ENCODE measurements at regions not wholly inside any gene's neighbourhood (a gene's known extent, or its start where the extent isn't known, plus 50 kb on each side); places are given as distances from the start of the nearest gene placed in this dataset.

DNA sequence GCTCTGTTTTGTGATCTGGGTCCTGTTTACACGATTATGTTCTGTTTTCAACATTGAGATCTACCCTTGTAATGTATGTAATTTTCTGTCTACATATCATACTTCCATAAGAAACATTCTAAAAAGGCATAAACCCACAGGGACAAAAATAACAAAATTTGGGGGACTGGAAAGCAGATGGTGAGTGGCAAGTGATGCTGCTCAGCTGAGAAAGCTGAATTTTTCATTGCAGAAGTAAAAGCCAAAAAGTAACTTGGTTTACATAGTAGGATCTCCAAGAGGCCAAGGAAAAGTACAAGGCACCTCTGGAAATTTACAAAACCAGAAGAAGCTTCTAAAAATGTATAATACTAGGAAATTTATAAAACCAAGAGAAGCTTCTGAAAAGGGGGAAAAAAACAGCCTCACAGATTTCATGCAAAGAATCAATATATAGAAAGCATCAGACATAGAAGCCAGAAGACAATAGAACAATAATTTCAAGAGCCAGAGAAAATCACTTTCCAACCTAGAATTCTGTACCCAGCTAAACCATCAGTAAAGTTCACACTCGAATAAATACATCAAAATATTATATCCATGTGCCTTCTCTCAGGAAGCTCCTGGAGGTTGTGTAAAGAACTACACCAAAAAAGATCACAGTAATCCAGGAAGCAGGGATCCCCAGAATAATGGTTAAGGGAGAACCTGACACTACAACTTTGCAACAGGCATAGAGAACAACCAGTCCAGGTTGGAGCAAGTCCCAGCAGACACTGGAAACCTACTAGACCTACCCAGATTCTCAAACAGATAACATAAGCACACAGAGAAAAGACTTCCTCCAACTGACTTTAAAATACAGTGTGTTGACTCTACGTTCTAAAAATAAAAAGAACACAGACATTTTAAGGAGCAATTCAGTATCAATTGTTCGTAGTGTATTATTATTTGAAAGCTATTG, 401.7 kb upstream of the HS6ST1 start:
- no peaks in the 10 kb centered on the region for H3K4me1 ChIP-seq
- TF ChIP-seq, protein P1, sequence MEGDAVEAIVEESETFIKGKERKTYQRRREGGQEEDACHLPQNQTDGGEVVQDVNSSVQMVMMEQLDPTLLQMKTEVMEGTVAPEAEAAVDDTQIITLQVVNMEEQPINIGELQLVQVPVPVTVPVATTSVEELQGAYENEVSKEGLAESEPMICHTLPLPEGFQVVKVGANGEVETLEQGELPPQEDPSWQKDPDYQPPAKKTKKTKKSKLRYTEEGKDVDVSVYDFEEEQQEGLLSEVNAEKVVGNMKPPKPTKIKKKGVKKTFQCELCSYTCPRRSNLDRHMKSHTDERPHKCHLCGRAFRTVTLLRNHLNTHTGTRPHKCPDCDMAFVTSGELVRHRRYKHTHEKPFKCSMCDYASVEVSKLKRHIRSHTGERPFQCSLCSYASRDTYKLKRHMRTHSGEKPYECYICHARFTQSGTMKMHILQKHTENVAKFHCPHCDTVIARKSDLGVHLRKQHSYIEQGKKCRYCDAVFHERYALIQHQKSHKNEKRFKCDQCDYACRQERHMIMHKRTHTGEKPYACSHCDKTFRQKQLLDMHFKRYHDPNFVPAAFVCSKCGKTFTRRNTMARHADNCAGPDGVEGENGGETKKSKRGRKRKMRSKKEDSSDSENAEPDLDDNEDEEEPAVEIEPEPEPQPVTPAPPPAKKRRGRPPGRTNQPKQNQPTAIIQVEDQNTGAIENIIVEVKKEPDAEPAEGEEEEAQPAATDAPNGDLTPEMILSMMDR (IDR thresholded peaks at IDR 0.05) = no peak
- intact Hi-C loops (cut with DNase I) = no loop called here
- ATAC-seq (no peak), DNase-seq (no peak)
- no peaks in the 10 kb centered on the region for H3K9me3 ChIP-seq
- H3K36me3 ChIP-seq = no peaks in the 10 kb centered on the region
- H3K27me3 ChIP-seq = peaks cover 0 to 13% of the 10 kb centered on the region in 2 donors
- H3K4me3 ChIP-seq = no peak overlapping the region
- no peak overlapping the region for H3K27ac ChIP-seq

DNA sequence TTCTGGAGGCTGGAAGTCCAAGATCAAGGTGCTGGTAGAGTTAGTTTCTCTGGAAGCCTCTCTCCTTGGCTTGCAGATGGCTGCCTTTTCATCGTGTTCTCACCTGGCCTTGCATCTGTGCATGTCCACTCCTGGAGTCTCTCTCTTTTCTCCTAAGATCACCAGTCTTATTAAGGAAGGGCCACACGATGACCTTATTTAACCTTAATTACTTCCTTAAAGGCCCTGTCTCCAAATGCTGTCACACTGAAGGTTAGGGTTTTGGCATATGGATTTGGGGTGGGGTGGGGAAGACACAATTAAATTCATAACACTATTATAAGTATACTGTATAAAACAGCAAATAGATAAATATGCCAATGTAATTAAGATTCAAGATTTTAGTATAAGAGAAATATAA, 402.4 kb upstream of the HS6ST1 start:
- no peak overlapping the region for H3K4me3 ChIP-seq
- TF ChIP-seq, protein P1 (IDR thresholded peaks at IDR 0.05) = no peak
- no peak for ATAC-seq
- no peak for DNase-seq
- H3K27ac ChIP-seq = no peak overlapping the region
- H3K27me3 ChIP-seq = peaks cover 0 to 7% of the 10 kb centered on the region in 2 donors
- no peaks in the 10 kb centered on the region for H3K4me1 ChIP-seq
- H3K36me3 ChIP-seq = no peaks in the 10 kb centered on the region
- intact Hi-C loops (cut with DNase I) = no loop called here
- no peaks in the 10 kb centered on the region for H3K9me3 ChIP-seq

DNA sequence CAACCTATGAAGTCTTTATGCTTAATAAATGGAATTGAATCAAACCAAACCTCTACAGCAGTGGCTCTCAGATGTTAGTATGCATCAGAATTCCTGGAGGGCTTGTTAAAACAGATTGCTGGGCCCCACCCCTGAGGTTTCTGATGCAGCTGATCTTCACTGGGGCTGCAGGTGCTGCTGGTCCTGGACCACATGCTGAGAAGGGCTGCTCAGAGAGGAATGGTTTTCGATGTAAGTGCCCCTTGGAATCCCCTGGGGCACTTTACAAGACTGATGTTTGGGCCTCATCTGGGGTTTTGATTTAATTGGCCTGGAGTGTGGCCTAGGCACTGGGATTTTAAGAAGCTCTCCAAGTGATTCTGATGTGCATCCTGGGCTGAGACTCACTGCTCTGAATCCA, 403.8 kb upstream of the HS6ST1 start:
- Histone ChIP-seq H3K27me3 (no peaks in the 10 kb centered on the region), H3K27ac (no peak overlapping the region), H3K9me3 (no peaks in the 10 kb centered on the region), H3K36me3 (no peaks in the 10 kb centered on the region), H3K4me1 (no peaks in the 10 kb centered on the region), H3K4me3 (no peak overlapping the region)
- no peak for DNase-seq
- ATAC-seq = no peak
- TF ChIP-seq, protein P1 (IDR thresholded peaks at IDR 0.05) = no peak
- intact Hi-C loops (cut with DNase I) = no loop called here

DNA sequence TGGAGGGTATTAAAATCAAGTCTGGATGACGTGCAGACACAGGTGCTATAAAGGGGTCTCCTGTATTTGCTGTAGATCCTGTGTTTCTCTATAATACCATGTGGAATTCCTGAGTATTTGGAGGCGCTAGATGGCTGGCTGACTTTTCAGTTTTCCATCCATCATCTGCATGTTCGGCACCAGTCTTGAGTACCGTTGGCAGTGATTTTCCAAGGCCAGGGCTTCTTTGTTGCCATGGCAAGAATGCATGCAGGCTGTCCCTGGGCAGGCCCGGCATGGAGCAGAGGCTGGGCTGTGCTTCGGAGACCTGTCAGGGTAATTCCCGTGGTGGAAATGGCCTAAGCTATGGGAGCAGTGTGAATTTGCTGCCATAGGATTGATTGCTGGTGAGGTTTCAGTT, 405.9 kb upstream of the HS6ST1 start:
- ATAC-seq (no peak), DNase-seq (no peak)
- H3K4me3 ChIP-seq = no peak overlapping the region
- intact Hi-C loops (cut with DNase I) = no loop called here
- H3K27me3 ChIP-seq = no peaks in the 10 kb centered on the region
- H3K27ac ChIP-seq = no peak overlapping the region
- TF ChIP-seq, protein P1 (IDR thresholded peaks at IDR 0.05) = no peak
- peaks cover 0 to 2% of the 10 kb centered on the region in 2 donors for H3K9me3 ChIP-seq
- H3K36me3 ChIP-seq = no peaks in the 10 kb centered on the region
- no peaks in the 10 kb centered on the region for H3K4me1 ChIP-seq

DNA sequence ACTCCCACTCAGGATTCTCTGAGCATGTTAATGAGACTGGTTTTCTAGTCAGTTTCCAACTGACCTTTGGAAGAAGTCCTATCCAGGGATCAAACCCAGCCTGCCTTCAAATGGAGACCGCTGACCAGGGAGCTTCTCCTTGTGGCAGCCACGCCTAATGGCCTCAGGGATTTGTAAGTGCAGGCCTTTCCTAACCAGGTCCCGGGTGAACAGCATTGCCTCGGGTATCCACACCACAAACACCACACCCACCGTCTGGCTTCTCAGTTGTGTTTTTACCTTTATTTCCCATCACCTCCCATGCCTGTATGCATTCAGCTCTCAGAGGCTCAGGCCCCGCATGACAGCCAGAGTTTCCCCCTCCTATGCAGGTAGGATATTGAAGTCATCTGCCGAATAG, 406.3 kb upstream of the HS6ST1 start:
- Histone ChIP-seq H3K9me3 (peaks cover 0 to 6% of the 10 kb centered on the region in 2 donors), H3K36me3 (no peaks in the 10 kb centered on the region), H3K27ac (no peak overlapping the region), H3K4me1 (no peaks in the 10 kb centered on the region), H3K27me3 (no peaks in the 10 kb centered on the region), H3K4me3 (no peak overlapping the region)
- ATAC-seq = no peak
- no peak for DNase-seq
- TF ChIP-seq, protein P1 (IDR thresholded peaks at IDR 0.05) = no peak
- intact Hi-C loops (cut with DNase I) = no loop called here
